ENCODE measurements at regions not wholly inside any gene's neighbourhood (a gene's known extent, or its start where the extent isn't known, plus 50 kb on each side); places are given as distances from the start of the nearest gene placed in this dataset.

DNA sequence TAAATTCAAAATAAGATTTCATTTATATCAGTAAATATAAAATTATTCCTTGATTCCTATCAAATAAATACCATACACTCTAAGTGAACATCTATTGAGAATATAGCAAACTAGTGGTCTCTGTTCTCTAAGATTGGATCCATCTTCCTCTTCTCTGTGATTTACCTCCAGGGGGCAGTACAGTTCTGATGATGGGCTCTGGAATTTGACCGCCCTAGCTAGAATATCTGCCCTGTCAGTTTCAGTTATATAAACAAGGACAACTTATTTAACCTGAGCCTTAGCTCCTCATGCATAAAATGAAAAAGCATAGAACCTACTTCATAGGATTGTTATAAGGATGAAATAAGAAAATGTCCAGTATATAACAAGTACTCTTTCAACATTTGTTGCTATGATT is 171.1 kb upstream of the CCDC54 start:
- H3K27me3 ChIP-seq (ENCODE audit: insufficient read depth, low read length): no peaks in the 10 kb centered on the region
- H3K9me3 ChIP-seq (ENCODE audit: low read depth, low read length): no peaks in the 10 kb centered on the region
- H3K4me3 ChIP-seq (ENCODE audit: low read length): no peak overlapping the region
- H3K4me1 ChIP-seq (ENCODE audit: insufficient read depth, low read length): no peaks in the 10 kb centered on the region

GRCh38 chr3:107206945-107207344 is 170.3 kb upstream of the CCDC54 start:
- Histone ChIP-seq H3K9me3 (ENCODE audit: low read depth, low read length) (no peaks in the 10 kb centered on the region), H3K4me1 (ENCODE audit: insufficient read depth, low read length) (no peaks in the 10 kb centered on the region), H3K4me3 (ENCODE audit: low read length) (no peak overlapping the region), H3K27me3 (ENCODE audit: insufficient read depth, low read length) (no peaks in the 10 kb centered on the region)

DNA sequence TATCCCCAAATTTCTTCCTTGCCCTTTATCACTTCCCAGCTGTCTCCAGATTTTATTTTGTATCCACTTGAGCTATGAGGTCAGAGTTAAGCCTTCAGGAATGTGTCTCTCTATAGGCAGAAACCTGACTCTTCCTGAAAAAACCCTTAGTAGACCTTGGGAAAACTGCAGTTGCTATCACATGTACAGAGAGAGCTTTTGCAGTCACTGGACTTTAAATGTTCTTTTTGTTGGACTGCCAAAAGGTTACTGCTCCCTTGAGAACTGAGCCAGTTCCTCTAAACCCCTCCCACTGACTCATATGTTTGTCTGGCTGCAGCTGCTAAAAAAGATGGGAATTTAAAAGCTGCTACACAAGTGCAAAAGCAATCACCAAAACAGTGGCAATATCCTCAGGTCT is 169.1 kb upstream of the CCDC54 start:
- Histone ChIP-seq H3K9me3 (ENCODE audit: low read depth, low read length) (no peaks in the 10 kb centered on the region), H3K4me3 (ENCODE audit: low read length) (no peak overlapping the region), H3K4me1 (ENCODE audit: insufficient read depth, low read length) (no peaks in the 10 kb centered on the region), H3K27me3 (ENCODE audit: insufficient read depth, low read length) (no peaks in the 10 kb centered on the region)

GRCh38 chr3:107208796-107209195 is 168.4 kb upstream of the CCDC54 start:
- Histone ChIP-seq H3K4me1 (ENCODE audit: insufficient read depth, low read length) (no peaks in the 10 kb centered on the region), H3K4me3 (ENCODE audit: low read length) (no peak overlapping the region), H3K27me3 (ENCODE audit: insufficient read depth, low read length) (no peaks in the 10 kb centered on the region), H3K9me3 (ENCODE audit: low read depth, low read length) (no peaks in the 10 kb centered on the region)

DNA sequence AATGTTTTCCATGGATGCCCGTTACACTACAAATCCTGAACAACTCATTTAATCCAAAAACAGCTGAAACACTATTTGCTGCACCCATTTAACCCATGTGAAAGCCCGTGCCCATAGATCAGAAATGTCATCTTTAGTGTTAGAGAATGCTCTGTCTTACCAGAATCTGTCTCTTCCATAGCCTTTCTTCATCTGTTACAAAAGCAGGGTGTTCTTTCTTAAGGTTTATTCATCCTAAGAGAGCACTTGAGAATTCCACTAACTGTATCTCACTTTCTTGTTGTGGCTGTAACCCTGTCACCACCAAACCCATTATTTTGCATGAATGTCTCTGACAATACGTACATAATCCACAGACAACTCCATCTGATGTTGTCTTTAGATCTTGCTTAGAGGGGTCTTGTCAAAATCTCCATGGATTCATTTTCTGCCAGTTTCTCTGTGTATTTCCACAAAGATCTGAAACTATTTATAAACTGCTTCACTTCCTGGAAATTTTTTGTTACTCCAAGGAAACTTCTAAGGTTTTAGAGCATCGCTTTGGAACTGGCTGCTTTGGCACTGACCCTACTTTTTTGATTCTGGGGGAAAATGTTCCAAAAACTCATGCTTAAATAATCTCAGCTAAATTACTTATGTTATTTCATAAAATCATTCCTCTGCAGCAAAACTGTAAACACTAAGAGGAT is 167.8 kb upstream of the CCDC54 start:
- H3K27me3 ChIP-seq (ENCODE audit: insufficient read depth, low read length): no peaks in the 10 kb centered on the region
- H3K4me1 ChIP-seq (ENCODE audit: insufficient read depth, low read length): no peaks in the 10 kb centered on the region
- H3K4me3 ChIP-seq (ENCODE audit: low read length): no peak overlapping the region
- no peaks in the 10 kb centered on the region for H3K9me3 ChIP-seq (ENCODE audit: low read depth, low read length)

DNA sequence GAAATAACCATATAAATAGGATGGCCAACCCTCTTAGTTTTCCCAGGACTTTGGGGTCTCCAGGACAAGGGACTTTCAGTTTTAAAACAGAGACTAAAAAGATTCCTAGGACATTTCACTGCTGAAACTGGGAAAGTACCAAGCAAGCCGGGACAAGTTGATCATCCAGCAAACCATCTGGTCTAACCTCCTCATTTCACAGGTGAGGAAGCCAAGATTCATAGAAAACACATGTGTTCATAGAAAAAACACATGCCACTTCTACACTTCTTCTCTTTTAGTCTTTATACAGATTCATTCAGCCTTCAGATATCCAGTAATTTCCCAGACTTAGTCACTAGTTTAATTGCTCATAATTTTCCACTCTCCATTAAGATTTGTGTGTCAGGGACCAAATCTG is 165.6 kb upstream of the CCDC54 start:
- Histone ChIP-seq H3K27me3 (ENCODE audit: insufficient read depth, low read length) (no peaks in the 10 kb centered on the region), H3K4me3 (ENCODE audit: low read length) (no peak overlapping the region), H3K9me3 (ENCODE audit: low read depth, low read length) (no peaks in the 10 kb centered on the region), H3K4me1 (ENCODE audit: insufficient read depth, low read length) (no peaks in the 10 kb centered on the region)

DNA sequence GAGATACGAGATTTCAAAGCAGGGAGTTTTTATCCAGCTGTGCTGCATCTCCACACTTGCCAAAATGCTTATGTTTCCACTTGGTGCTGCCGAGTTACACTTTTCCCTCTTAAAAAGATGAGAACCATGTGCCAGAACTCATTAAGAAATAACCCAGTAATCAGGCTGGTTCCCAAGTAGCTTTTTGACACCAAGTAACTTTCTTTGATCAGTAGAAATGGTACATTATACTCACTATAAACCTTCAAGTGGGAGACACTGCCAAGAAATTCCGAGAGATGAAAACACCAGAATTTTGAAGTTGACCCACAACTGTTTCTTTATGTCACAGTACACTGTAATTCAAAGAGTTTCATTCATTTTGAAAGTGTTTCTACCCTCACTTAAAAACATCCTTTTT is 164.6 kb upstream of the CCDC54 start:
- Histone ChIP-seq H3K4me3 (ENCODE audit: low read length) (no peak overlapping the region), H3K27me3 (ENCODE audit: insufficient read depth, low read length) (no peaks in the 10 kb centered on the region), H3K9me3 (ENCODE audit: low read depth, low read length) (no peaks in the 10 kb centered on the region), H3K4me1 (ENCODE audit: insufficient read depth, low read length) (no peaks in the 10 kb centered on the region)

GRCh38 chr3:107213044-107213669 is 164.1 kb upstream of the CCDC54 start:
- H3K27me3 ChIP-seq (ENCODE audit: insufficient read depth, low read length): no peaks in the 10 kb centered on the region
- no peaks in the 10 kb centered on the region for H3K4me1 ChIP-seq (ENCODE audit: insufficient read depth, low read length)

DNA sequence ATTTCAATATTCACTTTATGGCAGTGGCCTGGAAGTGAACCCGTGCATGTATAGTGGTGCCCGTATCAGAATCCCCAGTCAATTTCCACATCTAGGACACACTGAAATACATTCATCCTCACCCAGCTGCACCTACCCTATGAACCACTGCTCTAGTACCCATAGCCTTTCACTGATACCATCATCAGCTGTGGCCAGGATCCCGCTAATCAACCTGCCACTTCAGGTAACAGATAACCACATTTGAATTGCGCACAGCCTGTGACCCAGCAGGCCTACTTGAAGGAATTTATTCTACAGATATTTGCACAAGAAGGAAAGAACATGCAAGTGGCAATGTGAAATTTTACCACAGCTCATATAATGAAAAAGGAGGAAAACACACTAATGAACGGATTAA is 161.0 kb upstream of the CCDC54 start:
- no peaks in the 10 kb centered on the region for H3K27me3 ChIP-seq (ENCODE audit: insufficient read depth, low read length)
- H3K4me1 ChIP-seq (ENCODE audit: insufficient read depth, low read length): no peaks in the 10 kb centered on the region
- H3K4me3 ChIP-seq (ENCODE audit: low read length): no peak overlapping the region
- no peaks in the 10 kb centered on the region for H3K9me3 ChIP-seq (ENCODE audit: low read depth, low read length)

More at GRCh38 chr3:107213044-107213669, 164.1 kb upstream of the CCDC54 start:
- no peaks in the 10 kb centered on the region for H3K9me3 ChIP-seq (ENCODE audit: low read depth, low read length)
- H3K4me3 ChIP-seq (ENCODE audit: low read length): no peak overlapping the region

- no peaks in the 10 kb centered on the region for H3K4me1 ChIP-seq (ENCODE audit: insufficient read depth, low read length)
- H3K9me3 ChIP-seq (ENCODE audit: low read depth, low read length): no peaks in the 10 kb centered on the region
- no peak overlapping the region for H3K4me3 ChIP-seq (ENCODE audit: low read length)
- H3K27me3 ChIP-seq (ENCODE audit: insufficient read depth, low read length): no peaks in the 10 kb centered on the region
These were observed 160.5 kb upstream of the CCDC54 start for GRCh38 chr3:107216711-107217110.

DNA sequence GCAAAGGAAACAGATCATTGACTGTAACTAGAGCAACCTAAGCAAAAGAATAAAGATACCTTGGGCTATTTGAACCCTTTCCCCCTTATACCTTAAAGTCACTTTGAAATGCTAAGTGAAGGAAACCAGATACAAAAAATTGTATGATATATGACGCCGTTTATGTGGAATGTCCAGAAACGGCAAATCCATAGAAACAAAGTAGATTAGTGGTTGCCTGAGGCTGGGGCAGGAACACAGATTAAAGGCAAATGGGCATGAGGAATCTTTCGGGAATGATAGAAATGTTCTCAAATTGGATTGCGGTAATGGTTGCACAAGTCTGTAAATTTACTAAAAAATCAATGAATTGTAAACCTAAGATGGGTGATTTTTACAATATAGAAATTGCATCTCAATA is 160.1 kb upstream of the CCDC54 start:
- Histone ChIP-seq H3K4me1 (ENCODE audit: insufficient read depth, low read length) (no peaks in the 10 kb centered on the region), H3K9me3 (ENCODE audit: low read depth, low read length) (no peaks in the 10 kb centered on the region), H3K4me3 (ENCODE audit: low read length) (no peak overlapping the region), H3K27me3 (ENCODE audit: insufficient read depth, low read length) (no peaks in the 10 kb centered on the region)

DNA sequence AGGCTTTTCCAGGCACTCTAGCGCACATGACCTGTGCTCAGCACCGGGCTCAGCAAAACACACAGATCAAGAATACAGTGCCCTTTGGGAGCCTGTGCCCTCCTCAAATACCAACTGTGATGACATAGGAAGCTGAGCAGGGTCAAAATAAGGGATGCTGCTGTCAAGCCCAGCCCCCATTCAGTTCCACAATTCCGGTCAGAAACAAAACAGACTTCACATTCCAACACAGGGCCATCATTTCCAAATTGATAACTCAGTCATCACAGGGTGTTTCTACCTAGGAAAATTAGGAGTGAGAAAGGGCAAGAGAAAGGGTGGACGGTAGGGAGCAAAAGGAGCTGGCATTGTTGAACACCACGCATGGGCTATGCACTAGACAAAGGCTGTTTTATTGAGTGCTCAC is 158.4 kb upstream of the CCDC54 start:
- H3K27me3 ChIP-seq (ENCODE audit: insufficient read depth, low read length): no peaks in the 10 kb centered on the region
- no peaks in the 10 kb centered on the region for H3K9me3 ChIP-seq (ENCODE audit: low read depth, low read length)
- H3K4me1 ChIP-seq (ENCODE audit: insufficient read depth, low read length): no peaks in the 10 kb centered on the region
- H3K4me3 ChIP-seq (ENCODE audit: low read length): no peak overlapping the region

DNA sequence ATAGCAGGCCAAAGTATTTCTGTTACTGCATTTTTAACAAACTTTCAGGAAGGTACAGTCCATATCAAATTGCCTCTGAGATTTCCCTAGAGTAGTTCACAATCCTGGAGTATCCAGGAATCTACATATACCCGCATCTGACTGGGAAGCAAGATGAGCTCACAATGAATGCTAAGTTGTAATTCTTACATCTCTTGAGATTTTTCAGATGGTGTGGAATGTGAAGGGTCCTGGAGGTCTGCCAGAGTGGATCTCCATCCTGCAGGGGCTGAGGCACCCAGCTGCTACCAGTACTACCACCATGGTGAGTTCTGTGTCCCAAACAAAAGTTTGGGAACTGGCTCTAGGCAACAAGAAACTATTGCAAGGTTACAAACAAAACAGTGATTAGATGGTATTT is 156.7 kb upstream of the CCDC54 start:
- no peak overlapping the region for H3K4me3 ChIP-seq (ENCODE audit: low read length)
- no peaks in the 10 kb centered on the region for H3K27me3 ChIP-seq (ENCODE audit: insufficient read depth, low read length)
- H3K9me3 ChIP-seq (ENCODE audit: low read depth, low read length): no peaks in the 10 kb centered on the region
- H3K4me1 ChIP-seq (ENCODE audit: insufficient read depth, low read length): no peaks in the 10 kb centered on the region

GRCh38 chr3:107221856-107222255 is 155.4 kb upstream of the CCDC54 start:
- Histone ChIP-seq H3K27me3 (ENCODE audit: insufficient read depth, low read length) (no peaks in the 10 kb centered on the region), H3K4me3 (ENCODE audit: low read length) (no peak overlapping the region), H3K4me1 (ENCODE audit: insufficient read depth, low read length) (no peaks in the 10 kb centered on the region), H3K9me3 (ENCODE audit: low read depth, low read length) (no peaks in the 10 kb centered on the region)

DNA sequence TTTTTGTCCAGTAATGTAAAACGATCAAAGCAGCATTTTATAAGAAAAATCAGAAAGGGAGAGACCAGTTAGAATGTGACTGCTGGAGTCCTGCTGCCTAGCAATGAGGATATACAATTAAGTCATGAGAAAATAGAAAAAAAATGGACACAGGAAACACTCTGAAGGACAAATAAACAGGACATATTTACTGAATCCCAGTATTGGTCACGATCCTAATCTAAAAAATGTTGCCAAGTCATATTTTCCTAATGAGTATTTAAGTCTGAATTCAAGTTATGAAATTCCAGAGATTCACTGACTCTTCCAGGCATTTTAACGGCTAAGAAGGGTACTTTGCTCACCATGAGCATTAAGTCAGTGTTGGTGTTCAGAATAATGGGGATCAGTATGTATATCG is 154.3 kb upstream of the CCDC54 start:
- Histone ChIP-seq H3K4me3 (ENCODE audit: low read length) (no peak overlapping the region), H3K27me3 (ENCODE audit: insufficient read depth, low read length) (no peaks in the 10 kb centered on the region), H3K4me1 (ENCODE audit: insufficient read depth, low read length) (no peaks in the 10 kb centered on the region), H3K9me3 (ENCODE audit: low read depth, low read length) (no peaks in the 10 kb centered on the region)

DNA sequence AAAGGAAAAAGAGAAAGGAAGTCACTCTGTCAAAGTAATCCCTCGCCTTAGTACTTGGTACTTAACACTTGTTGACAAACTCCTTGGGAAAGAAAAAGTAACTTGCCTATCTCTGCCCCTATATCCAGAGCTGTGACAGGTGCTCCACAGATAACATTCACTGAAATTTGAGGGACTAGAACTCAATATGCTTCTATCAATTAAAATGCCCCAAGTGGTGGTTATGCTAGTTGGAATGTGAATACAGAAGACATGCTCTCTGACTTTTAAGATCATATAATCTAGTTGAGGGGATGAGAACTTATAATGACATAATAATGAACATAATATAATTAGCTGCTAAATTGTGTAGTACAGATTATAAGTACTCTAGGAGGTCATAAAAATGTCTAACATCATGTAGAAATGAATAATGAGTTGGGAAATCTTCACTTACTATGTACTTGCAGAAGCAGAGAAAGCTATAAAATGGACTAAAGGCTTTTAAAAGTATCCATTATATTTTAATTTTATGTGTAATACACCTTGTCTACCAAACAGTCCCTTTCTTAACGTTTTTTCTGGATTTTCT is 153.1 kb upstream of the CCDC54 start:
- Histone ChIP-seq H3K9me3 (ENCODE audit: low read depth, low read length) (no peaks in the 10 kb centered on the region), H3K4me3 (ENCODE audit: low read length) (no peak overlapping the region), H3K27me3 (ENCODE audit: insufficient read depth, low read length) (no peaks in the 10 kb centered on the region), H3K4me1 (ENCODE audit: insufficient read depth, low read length) (no peaks in the 10 kb centered on the region)

Measured in mononuclear cell (primary cell).